OCI-LY7 (cell line): ENCODE measurements at regions not wholly inside any gene's neighbourhood (a gene's known extent, or its start where the extent isn't known, plus 50 kb on each side); places are given as distances from the start of the nearest gene placed in this dataset. TPM values are rescaled to one million over a fixed set of nuclear protein-coding genes. Genes with fewer than 3 reads are reported as not detected.

Experiments used
- BruUV-seq: library from RNA; stranded (reverse); fragments of 400-500 nt; replicated peaks from 2 replicates; lab custom pipeline; 2021; lab: Mats Ljungman, UMichigan
- CTCF ChIA-PET: fragments of 300-600 bp; sonication (Branson Sonifier 250); formaldehyde crosslinking; loops from one replicate; lab custom pipeline; 2022; ENCODE audit warnings: antibody characterized with exemption; ENCODE audit not compliant: unreplicated experiment; lab: Charles Lee
- POLR2A ChIA-PET: fragments of 300-600 bp; sonication (Branson Sonifier 250); formaldehyde crosslinking; loops from one replicate; lab custom pipeline; 2022; ENCODE audit warnings: antibody characterized with exemption; lab: Charles Lee
- DNase-seq: peaks from one replicate; pipeline ENCODE4 v3.0.0-alpha.2; 2015; ENCODE audit warnings: low spot score
- H2AFZ ChIP-seq: fragments of 200-600 bp; sonication (generic), shearing (Covaris generic); 2 replicates; pipeline ENCODE4 v1.6.1; 2014; ENCODE audit warnings: mild to moderate bottlenecking, antibody characterized with exemption, low read length, moderate library complexity
- H3K27ac ChIP-seq: fragments of 200-600 bp; sonication (generic); 2 replicates; pipeline ENCODE4 v1.5.1; 2014; ENCODE audit warnings: mixed run types, low read depth, mild to moderate bottlenecking, moderate library complexity, low read length, inconsistent platforms; ENCODE audit not compliant: poor library complexity, severe bottlenecking
- H3K36me3 ChIP-seq: fragments of 200-600 bp; sonication (generic); 2 replicates; pipeline ENCODE4 v1.6.1; 2014; ENCODE audit warnings: mild to moderate bottlenecking, antibody characterized with exemption, low read length, moderate library complexity, mixed read lengths; ENCODE audit not compliant: insufficient read depth
- H3K4me1 ChIP-seq: fragments of 200-600 bp; sonication (generic); 2 replicates; pipeline ENCODE4 v1.5.1; 2014; ENCODE audit warnings: mild to moderate bottlenecking, low read length; ENCODE audit not compliant: insufficient read depth, poor library complexity, severe bottlenecking
- H3K4me2 ChIP-seq: fragments of 200-600 bp; sonication (generic); 2 replicates; pipeline ENCODE4 v1.6.1; 2014; ENCODE audit warnings: mild to moderate bottlenecking, low read length
- H3K4me3 ChIP-seq: fragments of 200-600 bp; sonication (generic); 2 replicates; pipeline ENCODE4 v1.5.1; 2014; ENCODE audit warnings: mild to moderate bottlenecking, low read depth, low read length; ENCODE audit not compliant: poor library complexity, severe bottlenecking
- H3K79me2 ChIP-seq: fragments of 200-600 bp; sonication (generic); 2 replicates; pipeline ENCODE4 v1.6.1; 2016; ENCODE audit warnings: low read depth, mild to moderate bottlenecking, low read length, moderate library complexity, mixed read lengths; ENCODE audit not compliant: insufficient read depth
- H3K9me2 ChIP-seq: fragments of 200-600 bp; sonication (generic); 2 replicates; pipeline ENCODE4 v1.6.1; 2016; ENCODE audit warnings: mild to moderate bottlenecking, low read length, mixed read lengths; ENCODE audit not compliant: insufficient read depth
- H3K9me3 ChIP-seq: fragments of 200-600 bp; sonication (generic); 2 replicates; pipeline ENCODE4 v1.6.1; 2014; ENCODE audit warnings: mild to moderate bottlenecking, mixed run types, low read length, mixed read lengths
- H4K20me1 ChIP-seq: fragments of 200-600 bp; sonication (generic); 2 replicates; pipeline ENCODE4 v1.6.1; 2014; ENCODE audit warnings: mild to moderate bottlenecking, antibody characterized with exemption, low read length, moderate library complexity, mixed read lengths; ENCODE audit not compliant: insufficient read depth
- EZH2phosphoT487 ChIP-seq: fragments of 200-600 bp; sonication (generic); IDR thresholded peaks from 2 replicates; pipeline ENCODE4 v1.6.1; 2018; ENCODE audit warnings: low read depth, borderline replicate concordance, mild to moderate bottlenecking, mixed run types, antibody characterized with exemption, low read length, moderate library complexity, mixed read lengths
- intact Hi-C: fragments of 100-400 bp; cut with micrococcal nuclease; formaldehyde crosslinking; loops from one replicate; pipeline ENCODE4 v1.10.0; 2022; ENCODE audit not compliant: unreplicated experiment
- small RNA-seq: library from RNA; depleted of rRNA; stranded (forward); fragments of <200 nt; gene quantifications from one replicate; pipeline ENCODE3, GENCODE V24; 2014
- TF ChIP-seq, protein P1 (sequence below): fragments of 200-600 bp; sonication (generic); conservative IDR thresholded peaks from 2 replicates; pipeline ENCODE4 v1.5.1; 2014; ENCODE audit warnings: mild to moderate bottlenecking, antibody characterized with exemption, low read length, moderate library complexity, mixed read lengths

DNA sequence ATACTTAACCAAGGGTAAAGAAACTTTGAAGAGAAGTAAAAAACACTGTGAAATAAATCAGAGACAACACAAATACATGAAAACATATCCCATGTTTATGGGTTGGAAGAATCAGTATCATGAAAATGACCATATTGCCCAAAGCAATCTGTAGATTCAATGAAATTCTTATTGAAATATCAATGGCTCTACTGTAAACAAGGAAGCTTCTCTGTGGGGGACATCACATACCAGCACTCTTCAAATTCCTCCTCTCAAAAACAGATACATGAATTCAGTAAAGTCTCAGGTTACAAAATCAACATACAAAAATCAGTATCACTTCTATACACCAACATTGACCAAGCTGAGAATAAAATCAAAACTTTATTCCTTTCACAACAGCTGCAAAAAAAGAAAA, 63.5 kb upstream of the CNTNAP5 start:
- no peak for DNase-seq
- no TSS peak for BruUV-seq
- CTCF ChIA-PET = no interaction called here

DNA sequence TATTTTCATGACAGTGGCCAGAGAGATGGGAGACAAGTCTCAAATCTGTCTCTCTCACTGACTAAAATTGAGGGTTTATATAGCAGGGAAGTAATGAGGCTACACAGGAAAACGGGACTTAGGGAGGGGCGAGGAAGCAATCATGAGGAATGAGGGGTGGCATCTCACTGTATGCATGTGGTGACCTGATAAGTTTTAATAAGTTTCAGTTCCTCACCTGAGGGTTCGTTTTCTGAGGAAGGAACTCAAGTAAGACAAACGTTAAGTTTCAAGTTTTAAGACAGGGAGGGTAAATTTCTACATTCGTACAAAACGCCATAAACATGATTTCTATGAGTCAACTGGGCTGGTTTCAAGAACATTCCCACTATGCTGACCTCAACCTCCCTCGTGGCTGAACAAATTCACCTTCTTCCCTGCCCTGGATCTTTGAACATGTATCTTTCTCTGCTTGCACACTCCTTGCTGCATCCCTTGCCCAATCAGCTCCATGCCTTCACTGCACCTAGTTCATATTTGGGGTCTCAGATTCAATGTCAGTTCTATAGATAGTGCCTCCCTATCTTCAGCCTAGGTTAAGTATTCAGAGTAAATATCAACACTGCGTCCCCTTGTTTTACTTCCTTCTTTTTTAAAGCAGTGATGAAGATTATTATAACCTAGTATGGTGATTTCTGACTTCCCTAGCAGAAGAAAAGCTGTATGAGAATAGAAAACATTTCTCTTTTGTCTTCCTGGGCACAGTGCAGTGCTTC, 53.3 kb upstream of the CNTNAP5 start:
- no peak for TF ChIP-seq EZH2phosphoT487
- TF ChIP-seq, protein P1, sequence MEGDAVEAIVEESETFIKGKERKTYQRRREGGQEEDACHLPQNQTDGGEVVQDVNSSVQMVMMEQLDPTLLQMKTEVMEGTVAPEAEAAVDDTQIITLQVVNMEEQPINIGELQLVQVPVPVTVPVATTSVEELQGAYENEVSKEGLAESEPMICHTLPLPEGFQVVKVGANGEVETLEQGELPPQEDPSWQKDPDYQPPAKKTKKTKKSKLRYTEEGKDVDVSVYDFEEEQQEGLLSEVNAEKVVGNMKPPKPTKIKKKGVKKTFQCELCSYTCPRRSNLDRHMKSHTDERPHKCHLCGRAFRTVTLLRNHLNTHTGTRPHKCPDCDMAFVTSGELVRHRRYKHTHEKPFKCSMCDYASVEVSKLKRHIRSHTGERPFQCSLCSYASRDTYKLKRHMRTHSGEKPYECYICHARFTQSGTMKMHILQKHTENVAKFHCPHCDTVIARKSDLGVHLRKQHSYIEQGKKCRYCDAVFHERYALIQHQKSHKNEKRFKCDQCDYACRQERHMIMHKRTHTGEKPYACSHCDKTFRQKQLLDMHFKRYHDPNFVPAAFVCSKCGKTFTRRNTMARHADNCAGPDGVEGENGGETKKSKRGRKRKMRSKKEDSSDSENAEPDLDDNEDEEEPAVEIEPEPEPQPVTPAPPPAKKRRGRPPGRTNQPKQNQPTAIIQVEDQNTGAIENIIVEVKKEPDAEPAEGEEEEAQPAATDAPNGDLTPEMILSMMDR = no peak
- ChIA-PET POLR2A (interaction anchor here (1.0 kb wide), 1 partner anchor 175 kb away, joined by 3 read pairs; no protein-coding TSS in a partner anchor), CTCF (no interaction called here)
- H4K20me1 ChIP-seq = no peaks in the 10 kb centered on the region
- no peak overlapping the region for H3K27ac ChIP-seq
- H3K9me2 ChIP-seq = no peaks in the 10 kb centered on the region
- no peaks in the 10 kb centered on the region for H3K9me3 ChIP-seq
- no peak overlapping the region for H2AFZ ChIP-seq
- no peak for DNase-seq
- H3K36me3 ChIP-seq = no peaks in the 10 kb centered on the region
- H3K79me2 ChIP-seq = no peaks in the 10 kb centered on the region
- peak overlapping the region; percentile 9; the same call in 1 of the 2 replicates for H3K4me2 ChIP-seq
- H3K4me1 ChIP-seq = peaks cover 7% of the 10 kb centered on the region
- H3K4me3 ChIP-seq = no peak overlapping the region
- no TSS peak for BruUV-seq
- intact Hi-C loops = no loop called here

More for the DNA sequence above, 63.5 kb upstream of the CNTNAP5 start:
- Histone ChIP-seq H3K9me2 (no peaks in the 10 kb centered on the region), H3K4me3 (no peak overlapping the region), H2AFZ (no peak overlapping the region), H3K27ac (no peak overlapping the region), H4K20me1 (no peaks in the 10 kb centered on the region), H3K9me3 (no peaks in the 10 kb centered on the region), H3K36me3 (no peaks in the 10 kb centered on the region), H3K79me2 (no peaks in the 10 kb centered on the region), H3K4me1 (no peaks in the 10 kb centered on the region), H3K4me2 (no peak overlapping the region)
- TF ChIP-seq, protein P1 = no peak
- TF ChIP-seq EZH2phosphoT487 = no peak
- intact Hi-C loops = no loop called here
- POLR2A ChIA-PET = no interaction called here

Small RNA genes in the stretch of these regions (small RNA-seq; reads per million reads assigned to genes)
- not detected for gene AC064859.1
